Ovary (tissue), 7 donors: ENCODE measurements at regions not wholly inside any gene's neighbourhood (a gene's known extent, or its start where the extent isn't known, plus 50 kb on each side); places are given as distances from the start of the nearest gene placed in this dataset.

Experiments used
- DNase-seq, 5 donors: peaks; one replicate each; pipeline ENCODE4 v3.0.0-alpha.2; 2019 to 2020
- H3K27ac ChIP-seq, 2 donors: fragments of 200-600 bp; one replicate each; pipeline versions ENCODE4 v1.5.1 to v1.8.0; 2019 to 2022
- H3K27me3 ChIP-seq: fragments of 200-600 bp; one replicate; pipeline ENCODE4 v1.8.0; 2022
- H3K36me3 ChIP-seq: fragments of 200-600 bp; sonication (generic); one replicate; pipeline ENCODE4 v1.5.1; 2019
- H3K4me1 ChIP-seq: one replicate; pipeline ENCODE4 v1.8.1; 2013; ENCODE audit warnings: mild to moderate bottlenecking, moderate library complexity; ENCODE audit not compliant: insufficient read depth
- H3K4me3 ChIP-seq: fragments of 200-600 bp; sonication (generic); one replicate; pipeline ENCODE4 v1.5.1; 2017
- H3K9me3 ChIP-seq, 2 donors: fragments of 200-600 bp in 1 of 2; sonication (generic) in 1 of 2; one replicate each; pipeline versions ENCODE4 v1.5.1 to v1.8.1; 2013 to 2019; ENCODE audit warnings: mild to moderate bottlenecking in 1 of 2, moderate library complexity in 1 of 2
- EP300 ChIP-seq: sonication (generic); formaldehyde crosslinking; IDR thresholded peaks from one replicate; pipeline ENCODE4 v1.6.1; 2017; ENCODE audit warnings: antibody characterized with exemption
- POLR2A ChIP-seq: fragments of 450-650 bp; IDR thresholded peaks from one replicate; pipeline ENCODE4 v1.6.1; 2017; ENCODE audit warnings: antibody characterized with exemption, mild to moderate bottlenecking, moderate library complexity
- WGBS, 3 donors: extraction: QIAGEN DNeasy Blood & Tissue Kit in 1 of 3; methylation state at CpG; one replicate each; pipeline versions ENCODE4 v1.1.5 to v1.1.7; 2013 to 2017; 5-methylcytosine and 5-hydroxymethylcytosine counted together
- intact Hi-C, 4 donors: fragments of 100-400 bp; cut with DNase I; formaldehyde crosslinking; loops; one replicate each; pipeline versions ENCODE4 v1.11.0 to v1.15.1; 2022 to 2023
- TF ChIP-seq, protein P1 (sequence below), 3 donors: fragments of 450-650 bp in 2 of 3; fragments of 200-600 bp in 1 of 3; IDR thresholded peaks; one replicate each; pipeline versions ENCODE4 v1.5.1 to v1.8.0; 2016 to 2022; ENCODE audit warnings: antibody characterized with exemption in 3 of 3, mild to moderate bottlenecking in 1 of 3
- donor health status: DM: no; HTN: no; CAD: no; lungs with moderate emphysema.
- donor health status: DM: no; HTN: no; CAD: no.
- donor health status: Bipolar disorder and iron deficiency.
- donor health status: DM: no; HTN: no; CAD: no.
- donor health status: DM: yes; HTN: yes; CAD: no.

DNA sequence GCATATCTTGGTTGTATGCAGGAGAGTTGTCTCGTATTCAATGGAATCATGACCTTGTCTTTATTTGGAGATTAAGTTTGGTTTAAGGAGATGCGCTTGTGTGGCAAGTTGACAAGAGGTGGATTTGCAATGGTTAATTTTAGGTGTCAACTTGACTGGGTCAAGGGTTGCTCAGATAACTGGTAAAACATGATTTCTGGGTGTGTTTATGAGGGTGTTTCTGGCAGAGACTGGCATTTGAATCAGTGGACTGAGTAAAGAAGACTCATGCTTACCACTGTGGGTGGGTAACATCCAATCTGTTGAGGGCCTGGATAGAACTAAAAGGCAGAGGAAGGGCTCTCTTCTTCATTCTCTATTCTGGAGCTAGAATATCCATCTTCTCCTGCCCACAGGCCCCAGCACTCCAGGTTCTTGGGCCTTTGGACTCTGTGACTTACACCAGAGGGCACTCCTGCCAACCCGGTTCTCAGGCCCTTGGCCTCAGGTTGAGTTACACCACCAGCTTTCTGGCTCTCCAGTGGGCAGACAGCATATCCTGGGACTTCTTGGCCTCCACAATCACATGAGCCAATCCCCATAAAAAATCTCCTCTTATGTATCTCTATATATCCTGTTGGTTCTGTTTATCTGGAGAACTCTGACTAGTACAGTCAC is 141.5 kb upstream of the ARID2 start:
- Histone ChIP-seq H3K4me1 (no peaks in the 10 kb centered on the region), H3K36me3 (no peaks in the 10 kb centered on the region), H3K27me3 (no peaks in the 10 kb centered on the region), H3K9me3 (no peaks in the 10 kb centered on the region), H3K4me3 (no peak overlapping the region), H3K27ac (no peak overlapping the region)
- DNase-seq = no peak
- 93 to 94% (median 94%) methylated on average over 3 of the region's 3 CpGs for WGBS, 3 donors
- intact Hi-C loops = no loop called here
- no peak for TF ChIP-seq EP300
- no peak for TF ChIP-seq POLR2A
- TF ChIP-seq, protein P1, sequence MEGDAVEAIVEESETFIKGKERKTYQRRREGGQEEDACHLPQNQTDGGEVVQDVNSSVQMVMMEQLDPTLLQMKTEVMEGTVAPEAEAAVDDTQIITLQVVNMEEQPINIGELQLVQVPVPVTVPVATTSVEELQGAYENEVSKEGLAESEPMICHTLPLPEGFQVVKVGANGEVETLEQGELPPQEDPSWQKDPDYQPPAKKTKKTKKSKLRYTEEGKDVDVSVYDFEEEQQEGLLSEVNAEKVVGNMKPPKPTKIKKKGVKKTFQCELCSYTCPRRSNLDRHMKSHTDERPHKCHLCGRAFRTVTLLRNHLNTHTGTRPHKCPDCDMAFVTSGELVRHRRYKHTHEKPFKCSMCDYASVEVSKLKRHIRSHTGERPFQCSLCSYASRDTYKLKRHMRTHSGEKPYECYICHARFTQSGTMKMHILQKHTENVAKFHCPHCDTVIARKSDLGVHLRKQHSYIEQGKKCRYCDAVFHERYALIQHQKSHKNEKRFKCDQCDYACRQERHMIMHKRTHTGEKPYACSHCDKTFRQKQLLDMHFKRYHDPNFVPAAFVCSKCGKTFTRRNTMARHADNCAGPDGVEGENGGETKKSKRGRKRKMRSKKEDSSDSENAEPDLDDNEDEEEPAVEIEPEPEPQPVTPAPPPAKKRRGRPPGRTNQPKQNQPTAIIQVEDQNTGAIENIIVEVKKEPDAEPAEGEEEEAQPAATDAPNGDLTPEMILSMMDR (IDR thresholded peaks at IDR 0.05) = no peak

DNA sequence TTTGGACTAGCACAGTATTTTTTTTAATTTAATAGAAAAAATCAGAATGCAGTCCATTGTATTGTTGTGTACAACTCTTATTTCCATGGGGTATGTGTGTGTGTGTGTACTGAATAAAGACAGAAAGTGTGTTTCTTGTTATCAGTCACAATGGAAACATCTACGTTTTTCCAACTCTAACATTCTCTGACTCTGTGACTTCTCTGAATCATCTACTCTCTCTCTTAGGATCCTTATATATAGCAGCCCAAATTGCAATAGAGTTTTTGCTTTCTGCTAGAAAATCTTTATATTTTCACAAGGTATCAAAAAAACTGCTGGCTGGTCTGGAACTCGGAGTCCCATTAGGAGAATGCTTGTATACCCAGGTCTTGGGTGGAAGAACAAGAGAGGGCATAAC is 138.9 kb upstream of the ARID2 start:
- DNase-seq = no peak
- intact Hi-C loops = no loop called here
- WGBS, 3 donors = 46 to 67% (median 50%) methylated on average over 2 of the region's 2 CpGs
- Histone ChIP-seq H3K4me3 (no peak overlapping the region), H3K27me3 (no peaks in the 10 kb centered on the region), H3K27ac (no peak overlapping the region), H3K36me3 (no peaks in the 10 kb centered on the region), H3K4me1 (no peaks in the 10 kb centered on the region), H3K9me3 (no peaks in the 10 kb centered on the region)
- no peak for TF ChIP-seq POLR2A
- TF ChIP-seq EP300 = no peak
- TF ChIP-seq, protein P1 (IDR thresholded peaks at IDR 0.05) = no peak

DNA sequence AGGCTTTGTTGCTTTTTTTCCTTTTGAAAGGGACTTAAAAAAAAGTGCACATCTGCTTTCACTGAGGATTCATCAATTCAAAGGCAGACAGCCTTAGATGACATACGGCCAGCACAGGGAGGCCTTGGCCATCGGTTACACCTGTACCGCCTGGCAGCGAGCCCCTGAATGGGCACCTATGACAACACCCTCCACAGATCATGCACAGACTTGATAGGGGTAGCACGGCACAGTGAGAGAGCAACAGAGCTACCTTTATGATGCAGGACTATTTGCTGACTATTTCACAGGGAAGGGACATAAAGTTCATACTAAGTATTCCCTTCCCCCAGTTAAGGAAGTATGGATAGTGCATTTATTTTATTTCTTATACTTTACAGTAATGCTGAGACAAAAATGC is 137.9 kb upstream of the ARID2 start:
- Histone ChIP-seq H3K27ac (no peak overlapping the region), H3K27me3 (no peaks in the 10 kb centered on the region), H3K4me3 (no peak overlapping the region), H3K9me3 (no peaks in the 10 kb centered on the region), H3K4me1 (no peaks in the 10 kb centered on the region), H3K36me3 (no peaks in the 10 kb centered on the region)
- WGBS, 3 donors = 81 to 90% (median 85%) methylated on average over 5 of the region's 5 CpGs
- no peak for TF ChIP-seq POLR2A
- TF ChIP-seq EP300 = no peak
- TF ChIP-seq, protein P1 (IDR thresholded peaks at IDR 0.05) = no peak
- intact Hi-C loops = no loop called here
- DNase-seq = no peak

DNA sequence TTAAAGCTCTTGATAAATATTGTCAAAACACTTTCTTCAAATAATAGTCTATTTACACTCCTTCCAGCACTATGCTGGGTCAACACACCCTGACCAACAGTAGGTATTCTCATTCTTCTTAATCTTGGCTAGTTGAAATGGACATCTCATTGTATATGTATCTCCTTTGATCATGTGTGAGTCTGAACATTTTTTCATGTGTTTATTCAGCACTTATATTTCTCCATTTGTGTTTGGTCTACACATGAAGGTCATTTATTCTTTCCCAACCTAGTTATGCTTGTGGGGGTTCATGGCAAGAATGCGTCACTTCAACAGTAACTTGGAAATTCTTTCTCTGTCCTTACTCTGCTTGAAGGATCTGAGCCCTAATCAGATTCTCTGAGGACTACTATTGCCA is 133.1 kb upstream of the ARID2 start:
- intact Hi-C loops = no loop called here
- Histone ChIP-seq H3K27me3 (no peaks in the 10 kb centered on the region), H3K4me1 (no peaks in the 10 kb centered on the region), H3K9me3 (no peaks in the 10 kb centered on the region), H3K36me3 (no peaks in the 10 kb centered on the region), H3K4me3 (no peak overlapping the region), H3K27ac (no peak overlapping the region)
- 81 to 89% (median 82%) methylated on average over 1 of the region's 1 CpG for WGBS, 3 donors
- no peak for TF ChIP-seq POLR2A
- no peak for DNase-seq

DNA sequence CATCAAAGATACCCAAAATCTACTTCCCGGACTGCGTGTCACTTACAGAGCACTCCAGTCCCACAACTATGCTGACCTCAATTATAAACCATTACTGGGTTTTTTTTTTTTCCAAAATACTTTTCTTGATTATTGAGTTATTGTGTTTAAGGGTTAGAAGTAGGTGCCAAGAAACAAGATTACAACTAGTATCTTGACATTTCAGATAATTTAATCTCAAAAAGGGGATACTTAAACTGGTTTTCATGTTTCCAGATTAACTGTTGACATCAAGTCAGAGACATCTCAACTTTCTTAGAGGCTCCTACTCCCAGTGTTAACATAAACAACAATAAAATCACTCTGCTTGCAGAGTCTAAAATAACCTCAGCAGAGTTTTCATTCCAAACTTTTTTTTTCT is 131.2 kb upstream of the ARID2 start:
- H3K27ac ChIP-seq = no peak overlapping the region
- no peak overlapping the region for H3K4me3 ChIP-seq
- intact Hi-C loops = no loop called here
- 28 to 74% (median 53%) methylated on average over 2 of the region's 2 CpGs for WGBS, 3 donors
- no peak for DNase-seq
- H3K27me3 ChIP-seq = no peaks in the 10 kb centered on the region
- no peaks in the 10 kb centered on the region for H3K4me1 ChIP-seq
- no peaks in the 10 kb centered on the region for H3K36me3 ChIP-seq
- TF ChIP-seq, protein P1 (IDR thresholded peaks at IDR 0.05) = no peak
- no peak for TF ChIP-seq POLR2A
- no peak for TF ChIP-seq EP300
- no peaks in the 10 kb centered on the region for H3K9me3 ChIP-seq
